Fibroblast of mammary gland (primary cell): ENCODE measurements at regions not wholly inside any gene's neighbourhood (a gene's known extent, or its start where the extent isn't known, plus 50 kb on each side); places are given as distances from the start of the nearest gene placed in this dataset.
"Not testable (repeated sequence)": the region's sequence is repeated elsewhere in the genome, so short reads cannot be mapped to it uniquely, and the experiment has no call there.

Source experiments
- DNase-seq: peaks from one replicate; pipeline ENCODE4 v3.0.0-alpha.2; 2010; ENCODE audit warnings: low read depth
- H3K4me3 ChIP-seq: 2 replicates; pipeline ENCODE4 v1.5.1; 2011; ENCODE audit warnings: low read depth, mild to moderate bottlenecking, low read length, moderate library complexity; ENCODE audit not compliant: control insufficient read depth
- CTCF ChIP-seq: conservative IDR thresholded peaks from 2 replicates; pipeline ENCODE4 v1.5.1; 2011; ENCODE audit warnings: low read depth, low read length, inconsistent platforms; ENCODE audit not compliant: control insufficient read depth, insufficient read depth

- no peak overlapping the region for H3K4me3 ChIP-seq
- TF ChIP-seq CTCF = no peak
- peak; percentile 34 for DNase-seq
Measured at GRCh38 chr2:63741884-63742579, 99.7 kb upstream of the UGP2 start.

GRCh38 chr2:63742580-63742976, 99.1 kb upstream of the UGP2 start:
- DNase-seq = no peak
- H3K4me3 ChIP-seq = no peak overlapping the region
- no peak for TF ChIP-seq CTCF

- no peak for TF ChIP-seq CTCF
- no peak for DNase-seq
- no peak overlapping the region for H3K4me3 ChIP-seq
Measured at GRCh38 chr2:63743170-63743981, 98.3 kb upstream of the UGP2 start.

GRCh38 chr2:63743982-63744966, 97.4 kb upstream of the UGP2 start:
- no peak for DNase-seq
- H3K4me3 ChIP-seq = no peak overlapping the region
- no peak for TF ChIP-seq CTCF

- H3K4me3 ChIP-seq, DNase-seq: not testable (repeated sequence)
Measured at GRCh38 chr2:63746548-63746947, 95.1 kb upstream of the UGP2 start.

- TF ChIP-seq CTCF = no peak
- no peak for DNase-seq
- H3K4me3 ChIP-seq = no peak overlapping the region
Measured at GRCh38 chr2:63751901-63752300, 89.8 kb upstream of the UGP2 start.

- peak; percentile 67 for DNase-seq
- no peak for TF ChIP-seq CTCF
Measured at GRCh38 chr2:63755216-63755615, 86.5 kb upstream of the UGP2 start.

More at GRCh38 chr2:63755216-63755615, 86.5 kb upstream of the UGP2 start:
- no peak overlapping the region for H3K4me3 ChIP-seq
